Fibroblast of lung (primary cell): ENCODE measurements at regions not wholly inside any gene's neighbourhood (a gene's known extent, or its start where the extent isn't known, plus 50 kb on each side); places are given as distances from the start of the nearest gene placed in this dataset.

ENCODE experiments used
- EZH2 ChIP-seq: IDR thresholded peaks from 2 replicates; pipeline ENCODE4 v1.5.1; 2012; ENCODE audit warnings: low read length, control low read depth, mild to moderate bottlenecking; ENCODE audit errors: missing control alignments
- TF ChIP-seq, protein P1 (sequence below), 2 donors: IDR thresholded peaks in 1 of 2; conservative IDR thresholded peaks in 1 of 2; 1 replicate in 1 of 2; 2 replicates in 1 of 2; pipeline ENCODE4 v1.5.1; 2011 to 2012; ENCODE audit warnings: low read length in 2 of 2, control low read depth in 1 of 2, inconsistent platforms in 1 of 2, low read depth in 1 of 2, mild to moderate bottlenecking in 1 of 2

DNA sequence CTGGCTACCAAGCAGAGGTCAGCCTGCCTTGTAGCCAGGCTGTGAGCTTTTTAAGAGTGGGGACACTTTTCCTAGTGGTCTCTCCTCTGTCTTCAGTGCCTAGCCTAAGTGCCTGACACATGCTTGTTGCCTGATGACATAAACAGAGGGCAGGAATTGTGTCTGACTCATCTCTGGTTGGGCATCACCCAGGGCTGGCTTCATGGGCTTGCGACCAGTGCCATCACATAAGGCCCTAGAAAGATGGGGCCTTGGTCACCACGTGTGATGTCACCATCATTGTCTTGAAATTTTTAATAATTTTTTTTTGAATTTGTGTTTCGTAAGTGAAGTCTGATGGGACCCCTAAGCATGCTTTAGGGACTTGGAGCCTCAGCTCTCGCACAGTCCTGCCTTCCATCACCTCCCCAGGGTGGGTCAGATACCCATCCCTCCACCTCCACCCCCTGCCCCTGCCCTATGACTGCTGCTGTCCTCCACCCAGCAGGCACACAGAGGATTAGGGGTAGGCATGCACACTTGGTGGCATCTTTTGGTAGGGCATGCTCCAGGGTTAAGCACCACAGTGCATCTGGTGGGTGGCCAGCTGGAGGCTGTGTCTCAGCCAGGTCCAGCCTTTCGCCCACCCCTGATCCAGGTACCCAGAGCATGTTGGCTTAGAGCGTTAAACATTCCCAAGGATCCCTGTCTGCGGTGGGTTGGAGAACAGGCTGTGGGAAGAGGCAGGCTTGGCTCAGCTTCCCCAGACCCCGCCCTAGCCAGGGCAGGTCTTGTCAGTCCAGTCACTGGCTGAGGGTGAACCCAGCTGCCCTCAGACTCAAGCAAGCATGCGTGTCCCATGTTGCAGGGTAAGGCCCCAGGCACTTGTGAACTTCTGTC lies 80.1 kb upstream of the SH3PXD2B start:
- TF ChIP-seq, protein P1, sequence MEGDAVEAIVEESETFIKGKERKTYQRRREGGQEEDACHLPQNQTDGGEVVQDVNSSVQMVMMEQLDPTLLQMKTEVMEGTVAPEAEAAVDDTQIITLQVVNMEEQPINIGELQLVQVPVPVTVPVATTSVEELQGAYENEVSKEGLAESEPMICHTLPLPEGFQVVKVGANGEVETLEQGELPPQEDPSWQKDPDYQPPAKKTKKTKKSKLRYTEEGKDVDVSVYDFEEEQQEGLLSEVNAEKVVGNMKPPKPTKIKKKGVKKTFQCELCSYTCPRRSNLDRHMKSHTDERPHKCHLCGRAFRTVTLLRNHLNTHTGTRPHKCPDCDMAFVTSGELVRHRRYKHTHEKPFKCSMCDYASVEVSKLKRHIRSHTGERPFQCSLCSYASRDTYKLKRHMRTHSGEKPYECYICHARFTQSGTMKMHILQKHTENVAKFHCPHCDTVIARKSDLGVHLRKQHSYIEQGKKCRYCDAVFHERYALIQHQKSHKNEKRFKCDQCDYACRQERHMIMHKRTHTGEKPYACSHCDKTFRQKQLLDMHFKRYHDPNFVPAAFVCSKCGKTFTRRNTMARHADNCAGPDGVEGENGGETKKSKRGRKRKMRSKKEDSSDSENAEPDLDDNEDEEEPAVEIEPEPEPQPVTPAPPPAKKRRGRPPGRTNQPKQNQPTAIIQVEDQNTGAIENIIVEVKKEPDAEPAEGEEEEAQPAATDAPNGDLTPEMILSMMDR (conservative IDR thresholded peaks at IDR 0.05 in 1 of 2, IDR thresholded peaks at IDR 0.05 in 1 of 2; ENCODE audit: low read depth in 1 of 2, low read length in 2 of 2) = no peak
- TF ChIP-seq EZH2 = no peak
